ENCODE measurements at regions not wholly inside any gene's neighbourhood (a gene's known extent, or its start where the extent isn't known, plus 50 kb on each side); places are given as distances from the start of the nearest gene placed in this dataset.
"Not testable (repeated sequence)": the region's sequence is repeated elsewhere in the genome, so short reads cannot be mapped to it uniquely, and the experiment has no call there.

- WGBS (ENCODE audit: insufficient coverage), result 78% methylated on average over 1 of the region's 1 CpG
Observed at GRCh38 chr4:186859420-186859819, 135.8 kb upstream of the FAT1 start.

GRCh38 chr4:186861317-186861716, 137.7 kb upstream of the FAT1 start:
- H3K36me3 ChIP-seq (ENCODE audit: control insufficient read depth in 4 of 4, insufficient read depth in 4 of 4, low read length in 3 of 4), result no peaks in the 10 kb centered on the region
- no peak for DNase-seq
- H3K9me3 ChIP-seq (ENCODE audit: control extremely low read depth in 1 of 5, control insufficient read depth in 4 of 5, insufficient read depth in 2 of 5, low read depth in 1 of 5, low read length in 4 of 5), result no peaks in the 10 kb centered on the region
- ChIA-PET CTCF (no interaction called here), POLR2A (no interaction called here)
- no peak overlapping the region for H3K4me3 ChIP-seq (ENCODE audit: control insufficient read depth in 1 of 7, extremely low read depth in 1 of 7, insufficient read depth in 4 of 7, low read depth in 2 of 7, low read length in 6 of 7)
- H3K4me1 ChIP-seq (ENCODE audit: control extremely low read depth in 1 of 4, control insufficient read depth in 4 of 4, insufficient read depth in 4 of 4, low read length in 3 of 4), result no peaks in the 10 kb centered on the region
- no peaks in the 10 kb centered on the region for H3K27me3 ChIP-seq (replicated peaks in 2 of 5; ENCODE audit: control insufficient read depth in 4 of 5, insufficient read depth in 5 of 5, low read length in 4 of 5)
- H3K27ac ChIP-seq (ENCODE audit: insufficient read depth in 1 of 2, low read depth in 1 of 2, low read length in 2 of 2, poor library complexity in 1 of 2, severe bottlenecking in 2 of 2), result no peak overlapping the region

More at GRCh38 chr4:186859420-186859819, 135.8 kb upstream of the FAT1 start:
- Histone ChIP-seq H3K4me1 (ENCODE audit: control extremely low read depth in 1 of 4, control insufficient read depth in 4 of 4, insufficient read depth in 4 of 4, low read length in 3 of 4) (no peaks in the 10 kb centered on the region), H3K4me3 (ENCODE audit: control insufficient read depth in 1 of 7, extremely low read depth in 1 of 7, insufficient read depth in 4 of 7, low read depth in 2 of 7, low read length in 6 of 7) (no peak overlapping the region), H3K27me3 (replicated peaks in 2 of 5; ENCODE audit: control insufficient read depth in 4 of 5, insufficient read depth in 5 of 5, low read length in 4 of 5) (no peaks in the 10 kb centered on the region), H3K36me3 (ENCODE audit: control insufficient read depth in 4 of 4, insufficient read depth in 4 of 4, low read length in 3 of 4) (no peaks in the 10 kb centered on the region), H3K9me3 (ENCODE audit: control extremely low read depth in 1 of 5, control insufficient read depth in 4 of 5, insufficient read depth in 2 of 5, low read depth in 1 of 5, low read length in 4 of 5) (no peaks in the 10 kb centered on the region), H3K27ac (ENCODE audit: insufficient read depth in 1 of 2, low read depth in 1 of 2, low read length in 2 of 2, poor library complexity in 1 of 2, severe bottlenecking in 2 of 2) (no peak overlapping the region)
- CTCF ChIA-PET, result no interaction called here
- no peak for DNase-seq
- POLR2A ChIA-PET, result no interaction called here

GRCh38 chr4:186871856-186872255, 148.2 kb upstream of the FAT1 start:
- Histone ChIP-seq H3K4me1 (ENCODE audit: control extremely low read depth in 1 of 4, control insufficient read depth in 4 of 4, insufficient read depth in 4 of 4, low read length in 3 of 4) (no peaks in the 10 kb centered on the region), H3K27me3 (replicated peaks in 2 of 5; ENCODE audit: control insufficient read depth in 4 of 5, insufficient read depth in 5 of 5, low read length in 4 of 5) (no peaks in the 10 kb centered on the region), H3K36me3 (ENCODE audit: control insufficient read depth in 4 of 4, insufficient read depth in 4 of 4, low read length in 3 of 4) (no peaks in the 10 kb centered on the region), H3K4me3 (ENCODE audit: control insufficient read depth in 1 of 7, extremely low read depth in 1 of 7, insufficient read depth in 4 of 7, low read depth in 2 of 7, low read length in 6 of 7) (no peak overlapping the region), H3K9me3 (ENCODE audit: control extremely low read depth in 1 of 5, control insufficient read depth in 4 of 5, insufficient read depth in 2 of 5, low read depth in 1 of 5, low read length in 4 of 5) (peaks cover 0 to 3% (median 0%) of the 10 kb centered on the region in 5 experiments), H3K27ac (ENCODE audit: insufficient read depth in 1 of 2, low read depth in 1 of 2, low read length in 2 of 2, poor library complexity in 1 of 2, severe bottlenecking in 2 of 2) (no peak overlapping the region)
- DNase-seq, result no peak
- ChIA-PET CTCF (no interaction called here), POLR2A (no interaction called here)
- WGBS (ENCODE audit: insufficient coverage), result 100% methylated on average over 3 of the region's 3 CpGs

GRCh38 chr4:186873095-186873494, 149.4 kb upstream of the FAT1 start:
- DNase-seq; POLR2A ChIA-PET; H3K36me3 ChIP-seq (ENCODE audit: control insufficient read depth in 4 of 4, insufficient read depth in 4 of 4, low read length in 3 of 4); H3K4me3 ChIP-seq (ENCODE audit: control insufficient read depth in 1 of 7, extremely low read depth in 1 of 7, insufficient read depth in 4 of 7, low read depth in 2 of 7, low read length in 6 of 7); H3K9me3 ChIP-seq (ENCODE audit: control extremely low read depth in 1 of 5, control insufficient read depth in 4 of 5, insufficient read depth in 2 of 5, low read depth in 1 of 5, low read length in 4 of 5); H3K4me1 ChIP-seq (ENCODE audit: control extremely low read depth in 1 of 4, control insufficient read depth in 4 of 4, insufficient read depth in 4 of 4, low read length in 3 of 4); H3K27ac ChIP-seq (ENCODE audit: insufficient read depth in 1 of 2, low read depth in 1 of 2, low read length in 2 of 2, poor library complexity in 1 of 2, severe bottlenecking in 2 of 2); H3K27me3 ChIP-seq (replicated peaks in 2 of 5; ENCODE audit: control insufficient read depth in 4 of 5, insufficient read depth in 5 of 5, low read length in 4 of 5): not testable (repeated sequence)
- no CpG with 5 or more reads among the region's 1 CpG for WGBS (ENCODE audit: insufficient coverage)
- CTCF ChIA-PET, result interaction anchor here (1.3 kb wide), 1 partner anchor 9 kb away, joined by 3 read pairs; no protein-coding TSS in a partner anchor

GRCh38 chr4:186875476-186875875, 151.8 kb upstream of the FAT1 start:
- CTCF ChIA-PET, result no interaction called here
- H3K9me3 ChIP-seq (ENCODE audit: control extremely low read depth in 1 of 5, control insufficient read depth in 4 of 5, insufficient read depth in 2 of 5, low read depth in 1 of 5, low read length in 4 of 5), result peaks cover 0 to 3% (median 0%) of the 10 kb centered on the region in 5 experiments
- no peaks in the 10 kb centered on the region for H3K27me3 ChIP-seq (replicated peaks in 2 of 5; ENCODE audit: control insufficient read depth in 4 of 5, insufficient read depth in 5 of 5, low read length in 4 of 5)
- no peak overlapping the region for H3K27ac ChIP-seq (ENCODE audit: insufficient read depth in 1 of 2, low read depth in 1 of 2, low read length in 2 of 2, poor library complexity in 1 of 2, severe bottlenecking in 2 of 2)
- POLR2A ChIA-PET, result no interaction called here
- DNase-seq, result no peak
- no CpG with 5 or more reads among the region's 1 CpG for WGBS (ENCODE audit: insufficient coverage)
- no peaks in the 10 kb centered on the region for H3K36me3 ChIP-seq (ENCODE audit: control insufficient read depth in 4 of 4, insufficient read depth in 4 of 4, low read length in 3 of 4)
- no peaks in the 10 kb centered on the region for H3K4me1 ChIP-seq (ENCODE audit: control extremely low read depth in 1 of 4, control insufficient read depth in 4 of 4, insufficient read depth in 4 of 4, low read length in 3 of 4)
- no peak overlapping the region for H3K4me3 ChIP-seq (ENCODE audit: control insufficient read depth in 1 of 7, extremely low read depth in 1 of 7, insufficient read depth in 4 of 7, low read depth in 2 of 7, low read length in 6 of 7)

- Histone ChIP-seq H3K27me3 (replicated peaks in 2 of 5; ENCODE audit: control insufficient read depth in 4 of 5, insufficient read depth in 5 of 5, low read length in 4 of 5) (no peaks in the 10 kb centered on the region), H3K4me3 (ENCODE audit: control insufficient read depth in 1 of 7, extremely low read depth in 1 of 7, insufficient read depth in 4 of 7, low read depth in 2 of 7, low read length in 6 of 7) (no peak overlapping the region), H3K4me1 (ENCODE audit: control extremely low read depth in 1 of 4, control insufficient read depth in 4 of 4, insufficient read depth in 4 of 4, low read length in 3 of 4) (no peaks in the 10 kb centered on the region), H3K9me3 (ENCODE audit: control extremely low read depth in 1 of 5, control insufficient read depth in 4 of 5, insufficient read depth in 2 of 5, low read depth in 1 of 5, low read length in 4 of 5) (peaks cover 0 to 3% (median 0%) of the 10 kb centered on the region in 5 experiments), H3K36me3 (ENCODE audit: control insufficient read depth in 4 of 4, insufficient read depth in 4 of 4, low read length in 3 of 4) (no peaks in the 10 kb centered on the region), H3K27ac (ENCODE audit: insufficient read depth in 1 of 2, low read depth in 1 of 2, low read length in 2 of 2, poor library complexity in 1 of 2, severe bottlenecking in 2 of 2) (no peak overlapping the region)
- no peak for DNase-seq
- ChIA-PET POLR2A (no interaction called here), CTCF (no interaction called here)
- WGBS (ENCODE audit: insufficient coverage), result 73% methylated on average over 5 of the region's 6 CpGs
Observed at GRCh38 chr4:186876961-186877626, 153.4 kb upstream of the FAT1 start.

GRCh38 chr4:186878203-186878776, 154.6 kb upstream of the FAT1 start:
- H3K9me3 ChIP-seq (ENCODE audit: control extremely low read depth in 1 of 5, control insufficient read depth in 4 of 5, insufficient read depth in 2 of 5, low read depth in 1 of 5, low read length in 4 of 5), result no peaks in the 10 kb centered on the region
- no peaks in the 10 kb centered on the region for H3K36me3 ChIP-seq (ENCODE audit: control insufficient read depth in 4 of 4, insufficient read depth in 4 of 4, low read length in 3 of 4)
- no peaks in the 10 kb centered on the region for H3K27me3 ChIP-seq (replicated peaks in 2 of 5; ENCODE audit: control insufficient read depth in 4 of 5, insufficient read depth in 5 of 5, low read length in 4 of 5)
- H3K4me3 ChIP-seq (ENCODE audit: control insufficient read depth in 1 of 7, extremely low read depth in 1 of 7, insufficient read depth in 4 of 7, low read depth in 2 of 7, low read length in 6 of 7), result no peak overlapping the region
- ChIA-PET CTCF (no interaction called here), POLR2A (no interaction called here)
- DNase-seq, result no peak
- no peak overlapping the region for H3K27ac ChIP-seq (ENCODE audit: insufficient read depth in 1 of 2, low read depth in 1 of 2, low read length in 2 of 2, poor library complexity in 1 of 2, severe bottlenecking in 2 of 2)
- 83% methylated on average over 2 of the region's 2 CpGs for WGBS (ENCODE audit: insufficient coverage)
- H3K4me1 ChIP-seq (ENCODE audit: control extremely low read depth in 1 of 4, control insufficient read depth in 4 of 4, insufficient read depth in 4 of 4, low read length in 3 of 4), result no peaks in the 10 kb centered on the region
